Smooth muscle cell of the brain vasculature (primary cell): ENCODE measurements at regions not wholly inside any gene's neighbourhood (a gene's known extent, or its start where the extent isn't known, plus 50 kb on each side); places are given as distances from the start of the nearest gene placed in this dataset.
A peak's percentile ranks its signal among the peaks of the same experiment; 100 is the strongest.
"Not testable (repeated sequence)": the region's sequence is repeated elsewhere in the genome, so short reads cannot be mapped to it uniquely, and the experiment has no call there.

ENCODE experiments used
- DNase-seq: peaks from one replicate; pipeline ENCODE4 v3.0.0-alpha.2; 2012; ENCODE audit warnings: low read depth, low spot score

GRCh38 chr7:50920031-50920635, 137.4 kb upstream of the GRB10 start:
- no peak for DNase-seq

- DNase-seq = no peak
Measured at GRCh38 chr7:50915621-50916020, 132.9 kb upstream of the GRB10 start.

- DNase-seq = no peak
Measured at GRCh38 chr7:50914460-50914859, 131.8 kb upstream of the GRB10 start.

GRCh38 chr7:50908628-50909290, 126.1 kb upstream of the GRB10 start:
- DNase-seq = no peak

- DNase-seq = not testable (repeated sequence)
Measured at GRCh38 chr7:50898604-50899477, 116.1 kb upstream of the GRB10 start.

GRCh38 chr7:50887061-50887460, 104.4 kb upstream of the GRB10 start:
- not testable (repeated sequence) for DNase-seq

- DNase-seq = no peak
Measured at GRCh38 chr7:50872437-50872836, 89.7 kb upstream of the GRB10 start.

GRCh38 chr7:50869108-50869725, 86.5 kb upstream of the GRB10 start:
- DNase-seq = peak; percentile 12

GRCh38 chr7:50868426-50869100, 85.9 kb upstream of the GRB10 start:
- DNase-seq = no peak

- DNase-seq = no peak
Measured at GRCh38 chr7:50867034-50867356, 84.3 kb upstream of the GRB10 start.

- no peak for DNase-seq
Measured at GRCh38 chr7:50866343-50867033, 83.8 kb upstream of the GRB10 start.

GRCh38 chr7:50865450-50865849, 82.8 kb upstream of the GRB10 start:
- no peak for DNase-seq

GRCh38 chr7:50864694-50865093, 82.0 kb upstream of the GRB10 start:
- no peak for DNase-seq

GRCh38 chr7:50863053-50863452, 80.4 kb upstream of the GRB10 start:
- DNase-seq = no peak

- DNase-seq = no peak
Measured at GRCh38 chr7:50862302-50862701, 79.6 kb upstream of the GRB10 start.

- DNase-seq = no peak
Measured at GRCh38 chr7:50860598-50860997, 77.9 kb upstream of the GRB10 start.

- DNase-seq = no peak
Measured at GRCh38 chr7:50860174-50860573, 77.5 kb upstream of the GRB10 start.

- no peak for DNase-seq
Measured at GRCh38 chr7:50858528-50859245, 76.0 kb upstream of the GRB10 start.

GRCh38 chr7:50857804-50858489, 75.3 kb upstream of the GRB10 start:
- DNase-seq = no peak

GRCh38 chr7:50856806-50857205, 74.1 kb upstream of the GRB10 start:
- no peak for DNase-seq
